Occipital lobe (tissue), 1 donor: ENCODE measurements at regions not wholly inside any gene's neighbourhood (a gene's known extent, or its start where the extent isn't known, plus 50 kb on each side); places are given as distances from the start of the nearest gene placed in this dataset.

ENCODE experiments used
- DNase-seq: peaks from one replicate; lab custom pipeline; 2025; lab: John Stamatoyannopoulos, UW

DNA sequence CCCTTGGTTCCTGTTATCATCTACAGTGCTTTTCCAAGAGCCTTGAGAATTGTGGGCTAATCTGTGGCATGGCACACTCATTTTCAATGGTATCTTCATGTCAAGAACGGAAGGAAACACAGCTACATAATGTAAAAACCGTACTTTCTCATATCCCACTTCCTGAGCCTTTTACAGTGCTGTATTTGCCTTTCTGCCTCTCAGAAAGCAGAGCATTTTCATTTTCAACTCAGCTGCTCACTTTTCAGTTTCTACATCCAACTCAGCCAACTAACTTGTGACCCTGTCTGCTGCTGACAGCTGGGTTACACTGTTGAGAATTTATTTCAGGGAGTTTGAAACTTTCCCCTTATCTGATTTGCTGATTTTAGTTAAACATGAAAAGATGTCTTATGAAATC, 875.8 kb upstream of the KCND2 start:
- no peak for DNase-seq

DNA sequence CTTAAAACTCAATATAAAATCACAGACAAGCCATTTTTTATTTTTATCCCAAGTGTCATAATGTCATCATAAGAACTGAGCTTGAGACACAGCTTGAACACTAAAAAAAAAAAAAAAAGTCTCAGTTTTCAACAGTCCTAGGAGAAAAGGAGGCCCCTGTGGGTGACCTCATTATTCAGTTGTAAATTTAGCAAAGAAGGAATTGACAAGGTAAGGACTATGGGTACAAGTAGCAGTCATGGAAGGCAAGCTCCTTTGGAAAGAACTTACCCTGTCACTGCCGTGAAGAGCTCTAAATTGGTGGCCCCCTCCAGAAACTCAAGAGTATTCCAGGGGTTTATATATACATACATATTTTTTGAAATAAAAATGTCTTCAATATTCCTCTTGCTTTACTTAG, 864.4 kb upstream of the KCND2 start:
- no peak for DNase-seq

DNA sequence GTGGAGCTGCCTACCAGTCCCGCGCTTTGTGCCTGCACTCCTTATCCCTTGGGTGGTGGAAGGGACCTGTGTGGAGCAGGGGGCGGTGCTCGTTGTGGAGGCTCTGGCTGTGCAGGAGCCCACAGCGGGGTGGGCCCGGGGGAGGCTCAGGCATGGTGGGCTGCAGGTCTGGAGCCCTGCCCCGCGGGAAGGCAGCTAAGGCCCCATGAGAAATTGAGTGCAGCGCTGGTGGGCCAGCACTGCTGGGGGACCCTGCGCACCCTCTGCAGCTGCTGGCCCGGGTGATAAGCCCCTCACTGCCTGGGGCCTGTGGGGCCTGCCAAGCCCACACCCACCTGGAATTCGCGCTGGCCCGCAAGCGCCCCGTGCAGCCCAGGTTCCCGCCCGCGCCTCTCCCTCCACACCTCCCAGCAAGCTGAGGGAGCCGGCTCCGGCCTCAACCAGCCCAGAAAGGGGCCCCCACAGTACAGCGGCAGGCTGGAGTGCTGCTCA, 859.6 kb upstream of the KCND2 start:
- no peak for DNase-seq

DNA sequence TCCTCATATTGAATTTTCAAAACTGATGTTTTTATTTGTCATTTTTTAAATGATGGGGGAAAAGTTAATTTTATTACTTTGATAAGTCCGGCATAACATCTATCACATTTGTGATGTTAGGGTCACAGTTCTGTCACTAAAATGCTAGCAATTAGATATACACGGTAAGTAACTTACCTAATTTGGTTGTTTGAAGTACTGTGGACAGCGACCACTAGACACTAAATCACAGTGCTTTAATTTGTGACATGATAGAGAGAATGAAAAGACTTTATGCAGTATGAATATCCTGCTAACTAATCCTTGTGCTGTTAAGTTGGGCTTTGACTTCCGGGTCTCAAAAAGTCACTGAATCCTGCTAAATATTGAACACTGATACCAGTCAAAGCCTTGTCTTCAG, 857.3 kb upstream of the KCND2 start:
- DNase-seq = no peak

DNA sequence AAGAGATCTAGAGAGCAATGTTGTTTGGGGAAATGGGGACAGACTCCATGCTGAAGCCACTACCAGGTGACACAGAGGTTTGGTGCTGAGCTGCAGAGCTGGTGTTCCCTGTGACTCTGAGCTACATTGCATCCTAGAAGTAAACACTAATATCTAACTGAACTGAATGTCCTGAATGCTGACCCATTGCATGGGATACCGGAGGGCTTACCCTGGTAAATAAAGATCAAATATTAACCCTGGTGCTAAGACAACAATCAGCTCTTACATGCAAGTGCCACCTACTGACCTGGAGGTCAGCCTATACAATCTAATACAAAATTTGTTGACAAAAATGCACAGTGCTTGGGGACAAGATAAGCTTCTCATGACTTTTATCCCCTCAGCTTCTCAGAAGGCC, 851.3 kb upstream of the KCND2 start:
- DNase-seq = no peak

GRCh38 chr7:119436882-119437281, 836.1 kb upstream of the KCND2 start:
- DNase-seq = no peak

GRCh38 chr7:119438315-119438714, 834.7 kb upstream of the KCND2 start:
- DNase-seq = no peak

DNA sequence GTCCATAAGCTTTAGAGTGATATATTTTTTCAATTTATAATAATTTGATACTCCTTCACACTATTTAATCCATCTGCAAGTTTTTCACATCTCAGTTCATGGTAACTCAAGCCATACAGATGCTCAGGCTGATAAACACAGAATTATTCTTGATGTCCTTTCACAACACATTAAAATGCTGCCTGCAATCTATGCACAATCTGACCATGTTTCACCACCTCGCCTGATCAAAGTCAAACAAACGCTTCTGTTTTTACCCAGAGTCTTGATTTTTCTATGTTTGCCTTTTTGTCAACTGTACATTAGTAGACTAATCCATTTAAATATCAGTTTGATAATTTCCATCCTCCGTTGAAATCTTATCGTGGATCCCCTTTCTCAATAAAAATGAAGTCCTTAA, 833.8 kb upstream of the KCND2 start:
- no peak for DNase-seq

- DNase-seq = no peak
Measured at GRCh38 chr7:119452401-119452800, 820.6 kb upstream of the KCND2 start.

- no peak for DNase-seq
Measured at GRCh38 chr7:119465798-119466305, 807.1 kb upstream of the KCND2 start.

- DNase-seq = no peak
Measured at GRCh38 chr7:119472408-119473038, 800.5 kb upstream of the KCND2 start.

- no peak for DNase-seq
Measured at GRCh38 chr7:119482209-119482608, 790.8 kb upstream of the KCND2 start.

- DNase-seq = no peak
Measured at GRCh38 chr7:119482671-119483070, 790.3 kb upstream of the KCND2 start.

GRCh38 chr7:119483364-119483763, 789.6 kb upstream of the KCND2 start:
- no peak for DNase-seq

DNA sequence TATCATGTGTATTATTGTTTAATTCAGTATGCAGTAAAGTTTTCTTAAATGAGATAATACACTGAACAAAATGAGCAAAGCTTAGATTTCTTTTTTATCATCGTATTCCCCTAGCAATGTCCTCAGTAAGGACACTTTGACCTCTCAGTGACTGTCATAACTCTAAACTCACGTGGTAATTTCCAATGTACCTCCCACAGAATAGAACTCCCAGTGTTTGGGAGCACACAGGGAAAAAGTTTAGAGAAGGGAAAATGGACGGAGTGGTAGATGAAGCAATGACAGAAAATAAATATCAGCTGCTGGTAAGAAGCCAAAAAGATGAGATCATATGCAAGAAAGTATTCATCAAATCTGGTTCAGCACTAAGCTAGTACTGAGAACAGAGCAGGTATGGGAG, 758.6 kb upstream of the KCND2 start:
- DNase-seq = no peak

GRCh38 chr7:119515214-119515613, 757.8 kb upstream of the KCND2 start:
- no peak for DNase-seq

DNA sequence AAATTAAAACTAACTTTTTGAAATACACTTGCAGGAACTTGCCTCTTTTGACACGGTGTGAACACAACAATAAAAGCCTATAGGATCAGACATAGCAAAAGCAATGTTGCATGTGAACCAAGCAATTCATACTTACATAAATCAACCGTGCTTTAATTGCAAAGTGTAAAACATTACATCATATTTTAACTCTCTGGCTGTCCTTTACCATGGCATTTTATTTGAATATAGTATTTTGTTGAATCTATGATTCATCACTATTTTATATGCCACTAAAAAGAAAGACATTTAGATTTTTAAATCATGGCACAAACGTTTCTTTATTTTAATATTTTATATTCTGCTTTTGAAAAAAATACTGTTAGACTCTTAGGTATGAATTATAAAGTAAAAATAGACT, 757.0 kb upstream of the KCND2 start:
- DNase-seq = no peak

GRCh38 chr7:119522263-119522662, 750.7 kb upstream of the KCND2 start:
- DNase-seq = no peak

DNA sequence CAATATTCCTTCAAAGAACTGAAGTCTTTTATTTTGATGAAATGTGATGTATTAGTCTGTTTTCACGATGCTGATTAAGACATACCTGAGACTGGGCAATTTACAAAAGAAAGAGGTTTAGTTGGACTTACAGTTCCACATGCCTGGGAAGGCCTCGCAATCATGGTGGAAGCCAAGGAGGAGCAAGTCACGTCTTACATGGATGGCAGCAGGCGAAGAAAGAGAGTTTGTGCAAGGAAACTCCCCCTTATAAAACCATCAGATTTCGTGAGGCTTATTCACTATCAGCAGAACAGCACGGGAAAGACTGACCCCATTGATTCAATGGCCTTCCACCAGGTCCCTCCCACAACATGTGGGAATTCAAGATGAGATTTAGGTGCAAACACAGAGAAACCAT, 750.3 kb upstream of the KCND2 start:
- DNase-seq = no peak

- no peak for DNase-seq
Measured at GRCh38 chr7:119545118-119545517, 727.9 kb upstream of the KCND2 start.

DNA sequence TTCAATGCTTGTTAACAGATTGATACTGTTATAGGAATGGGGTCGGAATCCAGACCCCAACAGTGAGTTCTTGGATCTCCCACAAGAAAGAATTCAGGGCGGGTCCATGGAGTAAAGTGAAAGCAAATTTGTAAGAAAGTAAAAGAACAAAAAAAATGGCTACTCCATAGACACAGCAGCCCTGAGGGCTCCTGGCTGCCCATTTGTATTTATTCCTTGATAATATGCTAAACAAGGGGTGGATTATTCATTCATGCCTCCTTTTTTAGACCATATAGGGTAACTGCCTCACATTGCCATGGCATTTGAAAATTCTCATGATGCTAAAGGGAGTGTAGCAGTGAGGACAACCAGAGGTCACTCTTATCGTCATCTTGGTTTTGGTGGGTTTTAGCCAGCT, 717.2 kb upstream of the KCND2 start:
- no peak for DNase-seq

DNA sequence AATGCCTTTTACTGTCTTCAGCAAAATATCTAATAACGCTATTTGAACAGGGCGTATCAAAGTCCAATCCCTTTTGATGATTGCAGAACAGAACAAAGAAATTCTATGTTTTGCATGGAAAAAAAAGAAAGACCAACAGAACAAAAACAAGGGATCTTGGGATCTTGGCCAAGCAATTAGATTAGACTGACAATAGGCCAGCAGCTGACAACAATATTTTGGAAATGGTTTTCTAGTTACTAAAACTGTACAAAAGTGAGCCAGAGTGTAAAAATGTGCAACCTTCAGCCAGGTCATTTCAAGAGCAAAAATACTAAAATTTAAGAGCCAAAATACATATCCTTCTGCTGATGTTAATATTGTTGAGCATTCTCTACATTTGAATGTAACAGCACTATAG, 716.5 kb upstream of the KCND2 start:
- no peak for DNase-seq

- DNase-seq = no peak
Measured at GRCh38 chr7:119561751-119562150, 711.2 kb upstream of the KCND2 start.

DNA sequence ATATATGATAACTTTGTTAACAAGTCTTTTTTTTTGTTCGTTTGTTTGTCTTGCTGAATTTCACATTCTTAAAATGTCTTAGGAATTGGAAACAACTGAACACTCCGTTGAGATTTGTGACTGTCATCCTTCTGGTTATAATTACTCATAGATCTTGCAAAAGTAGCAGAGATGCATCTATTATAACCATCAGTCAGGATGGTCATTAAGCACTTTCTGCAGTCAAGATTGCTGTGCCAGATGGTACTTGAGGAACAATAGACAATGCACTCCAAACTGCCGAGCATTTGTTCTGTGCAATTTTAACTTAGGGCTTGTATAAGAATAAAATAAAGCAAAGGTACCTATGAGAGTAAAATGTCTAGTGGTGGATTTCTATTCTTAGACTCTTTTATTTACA, 710.1 kb upstream of the KCND2 start:
- no peak for DNase-seq
